Glutamatergic neuron (in vitro differentiated cells): ENCODE measurements at regions not wholly inside any gene's neighbourhood (a gene's known extent, or its start where the extent isn't known, plus 50 kb on each side); places are given as distances from the start of the nearest gene placed in this dataset.

ENCODE experiments used
- DNase-seq: peaks from one replicate; pipeline ENCODE4 v3.0.0; 2022
- H3K27ac Mint-ChIP-seq: one replicate; pipeline ENCODE4 v1.8.0; 2020; ENCODE audit warnings: mild to moderate bottlenecking, mixed read lengths, inconsistent platforms; ENCODE audit not compliant: unreplicated experiment
- H3K27me3 Mint-ChIP-seq: one replicate; pipeline ENCODE4 v1.8.0; 2020; ENCODE audit warnings: mild to moderate bottlenecking, moderate library complexity, mixed read lengths, inconsistent platforms; ENCODE audit not compliant: unreplicated experiment
- H3K36me3 Mint-ChIP-seq: one replicate; pipeline ENCODE4 v1.8.0; 2020; ENCODE audit warnings: mild to moderate bottlenecking, mixed read lengths, inconsistent platforms; ENCODE audit not compliant: unreplicated experiment
- H3K4me1 Mint-ChIP-seq: one replicate; pipeline ENCODE4 v1.8.0; 2020; ENCODE audit warnings: mild to moderate bottlenecking, low read depth, mixed read lengths, inconsistent platforms; ENCODE audit not compliant: unreplicated experiment
- H3K4me3 Mint-ChIP-seq: one replicate; pipeline ENCODE4 v1.8.0; 2020; ENCODE audit warnings: mild to moderate bottlenecking, mixed read lengths, inconsistent platforms; ENCODE audit not compliant: unreplicated experiment
- H3K9me3 Mint-ChIP-seq: one replicate; pipeline ENCODE4 v1.8.0; 2020; ENCODE audit warnings: mild to moderate bottlenecking, moderate library complexity, mixed read lengths, inconsistent platforms; ENCODE audit not compliant: unreplicated experiment
- TF ChIP-seq, protein P1 (sequence below): fragments of 200-600 bp; sonication (generic); IDR thresholded peaks from one replicate; pipeline ENCODE4 v1.5.0; 2021; ENCODE audit not compliant: partially characterized antibody, unreplicated experiment

DNA sequence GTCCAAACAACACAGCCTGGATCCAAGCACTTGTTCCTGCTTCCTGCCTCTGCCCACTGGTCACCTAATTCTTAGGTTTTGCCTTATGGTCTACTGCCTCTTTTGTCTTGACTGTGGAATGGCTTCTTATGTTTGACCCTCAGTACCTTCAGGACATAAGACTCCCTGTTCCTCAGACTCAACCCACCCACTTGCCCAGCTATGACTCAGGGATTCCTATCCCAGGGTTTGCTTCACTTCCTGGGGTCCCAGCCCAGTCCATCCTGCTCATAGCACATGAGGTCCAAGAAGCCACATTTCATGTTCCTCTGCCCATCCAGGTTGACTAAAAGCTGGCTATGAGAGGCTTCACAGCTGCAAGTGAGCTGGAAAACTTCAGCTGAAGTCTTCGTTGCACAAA is 320.9 kb upstream of the CDH5 start:
- Mint-ChIP-seq H3K9me3 (peaks cover 1% of the 10 kb centered on the region), H3K27me3 (peaks cover 1% of the 10 kb centered on the region), H3K4me1 (no peaks in the 10 kb centered on the region), H3K4me3 (no peak overlapping the region), H3K36me3 (no peaks in the 10 kb centered on the region), H3K27ac (no peak overlapping the region)
- no peak for DNase-seq
- TF ChIP-seq, protein P1, sequence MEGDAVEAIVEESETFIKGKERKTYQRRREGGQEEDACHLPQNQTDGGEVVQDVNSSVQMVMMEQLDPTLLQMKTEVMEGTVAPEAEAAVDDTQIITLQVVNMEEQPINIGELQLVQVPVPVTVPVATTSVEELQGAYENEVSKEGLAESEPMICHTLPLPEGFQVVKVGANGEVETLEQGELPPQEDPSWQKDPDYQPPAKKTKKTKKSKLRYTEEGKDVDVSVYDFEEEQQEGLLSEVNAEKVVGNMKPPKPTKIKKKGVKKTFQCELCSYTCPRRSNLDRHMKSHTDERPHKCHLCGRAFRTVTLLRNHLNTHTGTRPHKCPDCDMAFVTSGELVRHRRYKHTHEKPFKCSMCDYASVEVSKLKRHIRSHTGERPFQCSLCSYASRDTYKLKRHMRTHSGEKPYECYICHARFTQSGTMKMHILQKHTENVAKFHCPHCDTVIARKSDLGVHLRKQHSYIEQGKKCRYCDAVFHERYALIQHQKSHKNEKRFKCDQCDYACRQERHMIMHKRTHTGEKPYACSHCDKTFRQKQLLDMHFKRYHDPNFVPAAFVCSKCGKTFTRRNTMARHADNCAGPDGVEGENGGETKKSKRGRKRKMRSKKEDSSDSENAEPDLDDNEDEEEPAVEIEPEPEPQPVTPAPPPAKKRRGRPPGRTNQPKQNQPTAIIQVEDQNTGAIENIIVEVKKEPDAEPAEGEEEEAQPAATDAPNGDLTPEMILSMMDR, result no peak

GRCh38 chr16:66044556-66044955 is 321.9 kb upstream of the CDH5 start:
- TF ChIP-seq, protein P1, result no peak
- Mint-ChIP-seq H3K9me3 (peaks cover 1% of the 10 kb centered on the region), H3K4me1 (no peaks in the 10 kb centered on the region), H3K27ac (no peak overlapping the region), H3K36me3 (no peaks in the 10 kb centered on the region), H3K4me3 (no peak overlapping the region), H3K27me3 (peaks cover 1% of the 10 kb centered on the region)
- no peak for DNase-seq

- Mint-ChIP-seq H3K27me3 (peaks cover 1% of the 10 kb centered on the region), H3K4me3 (no peak overlapping the region), H3K36me3 (no peaks in the 10 kb centered on the region), H3K4me1 (no peaks in the 10 kb centered on the region), H3K9me3 (peaks cover 1% of the 10 kb centered on the region), H3K27ac (no peak overlapping the region)
- DNase-seq, result no peak
- TF ChIP-seq, protein P1, result no peak
These were observed 322.4 kb upstream of the CDH5 start for GRCh38 chr16:66044089-66044488.

DNA sequence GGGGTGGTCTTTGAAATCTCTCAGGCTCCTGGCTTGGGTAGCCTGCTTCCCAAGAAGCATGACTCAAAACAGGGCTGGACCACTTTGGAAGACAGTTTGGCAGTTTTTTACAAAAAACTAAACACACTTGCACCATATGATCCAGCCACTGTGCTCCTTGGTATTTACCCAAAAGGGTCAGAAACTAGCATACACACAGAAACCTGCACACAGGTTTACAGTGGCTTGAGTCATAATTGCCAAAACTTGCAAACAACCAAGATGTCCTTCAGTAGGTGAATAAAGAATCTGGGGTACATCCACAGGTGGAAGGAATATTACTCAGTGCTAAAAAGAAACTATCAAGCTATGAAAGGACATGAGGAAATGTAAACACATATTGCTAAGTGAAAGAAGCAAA is 323.2 kb upstream of the CDH5 start:
- no peak for DNase-seq
- H3K4me3 Mint-ChIP-seq, result no peak overlapping the region
- H3K27me3 Mint-ChIP-seq, result peaks cover 1% of the 10 kb centered on the region
- TF ChIP-seq, protein P1, result no peak
- no peak overlapping the region for H3K27ac Mint-ChIP-seq
- peaks cover 1% of the 10 kb centered on the region for H3K9me3 Mint-ChIP-seq
- no peaks in the 10 kb centered on the region for H3K4me1 Mint-ChIP-seq
- H3K36me3 Mint-ChIP-seq, result no peaks in the 10 kb centered on the region

DNA sequence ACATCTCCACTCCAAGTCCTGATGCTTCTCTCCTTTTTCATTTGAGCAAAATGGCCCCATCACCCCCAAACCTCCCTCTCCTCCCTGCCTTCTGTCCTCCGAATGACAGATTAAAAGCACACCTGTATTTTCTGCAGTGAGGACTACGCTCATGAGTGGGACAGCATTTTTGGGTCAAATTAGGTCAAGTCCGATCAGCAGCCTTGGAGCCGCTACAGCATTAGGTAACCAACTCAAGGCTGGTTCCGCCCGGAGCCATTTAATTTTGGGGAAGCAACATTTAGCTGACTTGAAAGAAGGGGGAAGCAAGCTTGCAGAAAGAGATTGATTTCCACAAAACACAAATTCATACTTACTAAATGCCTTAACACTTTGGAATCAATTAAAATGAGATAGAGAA is 324.1 kb upstream of the CDH5 start:
- H3K9me3 Mint-ChIP-seq, result peaks cover 1% of the 10 kb centered on the region
- H3K27me3 Mint-ChIP-seq, result peaks cover 1% of the 10 kb centered on the region
- no peak overlapping the region for H3K27ac Mint-ChIP-seq
- TF ChIP-seq, protein P1, result no peak
- H3K4me3 Mint-ChIP-seq, result no peak overlapping the region
- no peak for DNase-seq
- H3K4me1 Mint-ChIP-seq, result no peaks in the 10 kb centered on the region
- H3K36me3 Mint-ChIP-seq, result no peaks in the 10 kb centered on the region
